ENCODE measurements at regions not wholly inside any gene's neighbourhood (a gene's known extent, or its start where the extent isn't known, plus 50 kb on each side); places are given as distances from the start of the nearest gene placed in this dataset.

DNA sequence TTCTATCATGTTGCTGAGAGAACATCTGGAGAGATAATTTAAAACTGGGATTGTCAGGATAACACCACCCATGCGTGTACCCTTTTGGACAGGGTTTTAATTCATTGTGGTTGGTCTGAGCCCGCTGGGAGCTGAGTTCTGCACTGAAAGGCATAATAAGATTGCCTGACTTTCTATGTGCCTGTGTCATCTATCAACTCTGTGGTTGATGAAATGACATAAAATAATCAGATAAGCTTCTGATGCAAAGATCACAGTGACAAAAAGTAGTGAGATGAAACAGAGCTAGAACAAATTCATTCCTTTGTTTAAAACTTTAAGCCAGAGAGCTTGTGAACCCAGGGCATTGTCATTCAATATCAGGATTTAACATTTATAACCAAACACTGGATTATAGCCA, 98.7 kb downstream of the BBS10 start:
- H3K27ac ChIP-seq = no peak overlapping the region
- H3K9me3 ChIP-seq = no peaks in the 10 kb centered on the region
- no peak for TF ChIP-seq CTCF (IDR thresholded peaks at IDR 0.05)
- no peak for TF ChIP-seq POLR2A (IDR thresholded peaks at IDR 0.05)
- H3K4me3 ChIP-seq (replicated peaks in 1 of 3) = no peak overlapping the region
- intact Hi-C loops (cut with DNase I) = no loop called here
- no peaks in the 10 kb centered on the region for H3K36me3 ChIP-seq
- H3K27me3 ChIP-seq = no peaks in the 10 kb centered on the region
- no peak for DNase-seq
- no peaks in the 10 kb centered on the region for H3K4me1 ChIP-seq
- WGBS, 2 donors = 79 to 83% methylated on average over 2 of the region's 2 CpGs

DNA sequence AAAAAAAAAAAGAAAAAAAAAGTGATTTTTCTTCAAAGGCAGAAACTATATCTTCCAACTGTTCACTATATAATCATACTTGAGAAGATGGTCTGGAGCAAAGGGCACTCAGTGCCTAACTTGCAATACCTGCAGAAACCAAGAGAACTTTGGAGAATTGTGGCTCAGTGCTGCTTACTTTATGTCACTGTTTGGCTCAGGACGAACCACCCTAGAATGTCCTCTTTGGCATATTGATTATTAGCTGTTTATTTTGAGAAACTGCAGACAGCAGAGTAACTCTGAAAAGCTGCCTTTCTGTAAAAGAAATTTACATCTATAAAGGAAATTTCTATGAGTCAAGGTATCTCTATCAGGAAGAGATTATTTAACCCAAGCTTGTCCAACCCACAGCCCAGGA, 100.2 kb downstream of the BBS10 start:
- WGBS, 2 donors = 90 to 97% methylated on average over 1 of the region's 1 CpG
- H3K4me1 ChIP-seq = no peaks in the 10 kb centered on the region
- H3K4me3 ChIP-seq (replicated peaks in 1 of 3) = no peak overlapping the region

GRCh38 chr12:76247026-76247646, 101.1 kb downstream of the BBS10 start:
- Histone ChIP-seq H3K27me3 (no peaks in the 10 kb centered on the region), H3K4me1 (no peaks in the 10 kb centered on the region), H3K36me3 (no peaks in the 10 kb centered on the region), H3K4me3 (replicated peaks in 1 of 3) (no peak overlapping the region), H3K9me3 (no peaks in the 10 kb centered on the region), H3K27ac (no peak overlapping the region)
- 51 to 61% methylated on average over 4 of the region's 4 CpGs for WGBS, 2 donors
- DNase-seq = no peak
- intact Hi-C loops (cut with DNase I) = no loop called here
- no peak for TF ChIP-seq POLR2A (IDR thresholded peaks at IDR 0.05)
- TF ChIP-seq CTCF (IDR thresholded peaks at IDR 0.05) = no peak

More for the DNA sequence above, 100.2 kb downstream of the BBS10 start:
- intact Hi-C loops (cut with DNase I) = no loop called here
- H3K9me3 ChIP-seq = no peaks in the 10 kb centered on the region
- DNase-seq = no peak
- no peak for TF ChIP-seq POLR2A (IDR thresholded peaks at IDR 0.05)
- no peak for TF ChIP-seq CTCF (IDR thresholded peaks at IDR 0.05)
- no peaks in the 10 kb centered on the region for H3K27me3 ChIP-seq
- H3K36me3 ChIP-seq = no peaks in the 10 kb centered on the region
- no peak overlapping the region for H3K27ac ChIP-seq

GRCh38 chr12:76246611-76247010, 101.6 kb downstream of the BBS10 start:
- Histone ChIP-seq H3K27ac (no peak overlapping the region), H3K36me3 (no peaks in the 10 kb centered on the region), H3K27me3 (no peaks in the 10 kb centered on the region), H3K4me3 (replicated peaks in 1 of 3) (no peak overlapping the region), H3K4me1 (no peaks in the 10 kb centered on the region), H3K9me3 (no peaks in the 10 kb centered on the region)
- WGBS, 2 donors = 65 to 72% methylated on average over 2 of the region's 2 CpGs
- intact Hi-C loops (cut with DNase I) = no loop called here
- DNase-seq = no peak
- no peak for TF ChIP-seq CTCF (IDR thresholded peaks at IDR 0.05)
- no peak for TF ChIP-seq POLR2A (IDR thresholded peaks at IDR 0.05)

GRCh38 chr12:76244300-76244699, 103.9 kb downstream of the BBS10 start:
- Histone ChIP-seq H3K27ac (no peak overlapping the region), H3K27me3 (no peaks in the 10 kb centered on the region), H3K9me3 (no peaks in the 10 kb centered on the region), H3K36me3 (no peaks in the 10 kb centered on the region), H3K4me1 (no peaks in the 10 kb centered on the region), H3K4me3 (replicated peaks in 1 of 3) (no peak overlapping the region)
- DNase-seq = no peak
- TF ChIP-seq POLR2A (IDR thresholded peaks at IDR 0.05) (no peak), CTCF (IDR thresholded peaks at IDR 0.05) (no peak)
- intact Hi-C loops (cut with DNase I) = no loop called here
- WGBS, 2 donors = 70 to 88% methylated on average over 3 of the region's 3 CpGs

All from thyroid gland (tissue), 4 donors.